SKM-1 treated with dmso at 0.1 percent for 144 hours (cell line): ENCODE measurements at regions not wholly inside any gene's neighbourhood (a gene's known extent, or its start where the extent isn't known, plus 50 kb on each side); places are given as distances from the start of the nearest gene placed in this dataset.

Experiments
- DNase-seq: peaks from one replicate; lab custom pipeline; 2025; ENCODE audit not compliant: unreplicated experiment; lab: John Stamatoyannopoulos, UW

GRCh38 chr9:75397836-75398235 lies 309.5 kb downstream of the OSTF1 start:
- no peak for DNase-seq

GRCh38 chr9:75408391-75408790 lies 320.1 kb downstream of the OSTF1 start:
- no peak for DNase-seq

- no peak for DNase-seq
Measured at GRCh38 chr9:75410405-75410804, 322.1 kb downstream of the OSTF1 start.

GRCh38 chr9:75414371-75415160 lies 326.3 kb downstream of the OSTF1 start:
- DNase-seq, result no peak

GRCh38 chr9:75417471-75417870 lies 329.2 kb downstream of the OSTF1 start:
- DNase-seq, result no peak

- no peak for DNase-seq
Measured at GRCh38 chr9:75418518-75418917, 330.2 kb downstream of the OSTF1 start.

GRCh38 chr9:75422944-75423522 lies 334.7 kb downstream of the OSTF1 start:
- no peak for DNase-seq

- no peak for DNase-seq
Measured at GRCh38 chr9:75429531-75430475, 341.5 kb downstream of the OSTF1 start.

- DNase-seq, result no peak
Measured at GRCh38 chr9:75431375-75431774, 343.1 kb downstream of the OSTF1 start.

GRCh38 chr9:75432386-75432785 lies 344.1 kb downstream of the OSTF1 start:
- DNase-seq, result no peak

GRCh38 chr9:75432888-75433287 lies 344.6 kb downstream of the OSTF1 start:
- DNase-seq, result no peak

GRCh38 chr9:75438716-75439115 lies 350.4 kb downstream of the OSTF1 start:
- DNase-seq, result no peak

- no peak for DNase-seq
Measured at GRCh38 chr9:75440914-75441313, 352.6 kb downstream of the OSTF1 start.

- DNase-seq, result no peak
Measured at GRCh38 chr9:75445144-75445543, 356.8 kb downstream of the OSTF1 start.

GRCh38 chr9:75447281-75447680 lies 359.0 kb downstream of the OSTF1 start:
- DNase-seq, result no peak

- DNase-seq, result no peak
Measured at GRCh38 chr9:75448281-75448680, 360.0 kb downstream of the OSTF1 start.

- DNase-seq, result no peak
Measured at GRCh38 chr9:75448955-75449354, 360.6 kb downstream of the OSTF1 start.

GRCh38 chr9:75451045-75451444 lies 362.7 kb downstream of the OSTF1 start:
- DNase-seq, result no peak

GRCh38 chr9:75451505-75451904 lies 363.2 kb downstream of the OSTF1 start:
- no peak for DNase-seq

- no peak for DNase-seq
Measured at GRCh38 chr9:75452512-75452911, 364.2 kb downstream of the OSTF1 start.

GRCh38 chr9:75454043-75454442 lies 365.7 kb downstream of the OSTF1 start:
- DNase-seq, result no peak

GRCh38 chr9:75454891-75455290 lies 366.6 kb downstream of the OSTF1 start:
- DNase-seq, result no peak
